OCI-LY3 (cell line): ENCODE measurements at regions not wholly inside any gene's neighbourhood (a gene's known extent, or its start where the extent isn't known, plus 50 kb on each side); places are given as distances from the start of the nearest gene placed in this dataset.

Source experiments
- CTCF ChIP-seq: fragments of 200-600, 300-600 bp; sonication (generic); IDR thresholded peaks from 2 replicates; pipeline ENCODE4 v1.5.1; 2014; ENCODE audit warnings: antibody characterized with exemption, low read length, low read depth
- EZH2phosphoT487 ChIP-seq: fragments of 200-600 bp; shearing (Covaris generic); IDR thresholded peaks from 2 replicates; pipeline ENCODE4 v1.6.1; 2018; ENCODE audit warnings: antibody characterized with exemption, mixed run types, low read depth

DNA sequence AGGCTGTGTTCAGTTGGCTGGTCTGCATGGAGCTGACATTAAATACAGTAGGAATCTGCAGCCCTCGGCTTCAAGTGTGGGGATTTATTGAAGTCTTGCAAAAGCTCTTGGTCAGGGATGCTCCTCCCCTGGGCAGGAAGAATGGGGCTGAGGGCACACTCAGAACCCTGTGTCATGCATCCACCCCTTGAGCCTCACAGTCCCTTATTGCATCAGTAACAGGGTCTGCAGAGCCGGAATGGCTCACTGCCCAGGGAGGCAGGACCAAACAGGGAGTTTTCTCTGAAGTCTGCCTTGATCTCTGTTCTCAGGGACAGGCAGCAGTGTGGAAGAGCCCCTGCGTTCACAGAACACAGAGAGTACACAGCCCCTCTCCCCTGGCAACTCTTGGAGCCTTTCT lies 216.8 kb downstream of the ENGASE start:
- TF ChIP-seq CTCF (no peak), EZH2phosphoT487 (no peak)
